ENCODE measurements at regions not wholly inside any gene's neighbourhood (a gene's known extent, or its start where the extent isn't known, plus 50 kb on each side); places are given as distances from the start of the nearest gene placed in this dataset.
"Not testable (repeated sequence)": the region's sequence is repeated elsewhere in the genome, so short reads cannot be mapped to it uniquely, and the experiment has no call there.

GRCh38 chr1:215407575-215407974 lies 159.5 kb upstream of the KCTD3 start:
- in situ Hi-C loops (cut with MboI; ENCODE audit: low sequenced_read_pairs, unreplicated experiment): no loop called here
- DNase-seq (ENCODE audit: low spot score): no peak
- TF ChIP-seq, protein P1, sequence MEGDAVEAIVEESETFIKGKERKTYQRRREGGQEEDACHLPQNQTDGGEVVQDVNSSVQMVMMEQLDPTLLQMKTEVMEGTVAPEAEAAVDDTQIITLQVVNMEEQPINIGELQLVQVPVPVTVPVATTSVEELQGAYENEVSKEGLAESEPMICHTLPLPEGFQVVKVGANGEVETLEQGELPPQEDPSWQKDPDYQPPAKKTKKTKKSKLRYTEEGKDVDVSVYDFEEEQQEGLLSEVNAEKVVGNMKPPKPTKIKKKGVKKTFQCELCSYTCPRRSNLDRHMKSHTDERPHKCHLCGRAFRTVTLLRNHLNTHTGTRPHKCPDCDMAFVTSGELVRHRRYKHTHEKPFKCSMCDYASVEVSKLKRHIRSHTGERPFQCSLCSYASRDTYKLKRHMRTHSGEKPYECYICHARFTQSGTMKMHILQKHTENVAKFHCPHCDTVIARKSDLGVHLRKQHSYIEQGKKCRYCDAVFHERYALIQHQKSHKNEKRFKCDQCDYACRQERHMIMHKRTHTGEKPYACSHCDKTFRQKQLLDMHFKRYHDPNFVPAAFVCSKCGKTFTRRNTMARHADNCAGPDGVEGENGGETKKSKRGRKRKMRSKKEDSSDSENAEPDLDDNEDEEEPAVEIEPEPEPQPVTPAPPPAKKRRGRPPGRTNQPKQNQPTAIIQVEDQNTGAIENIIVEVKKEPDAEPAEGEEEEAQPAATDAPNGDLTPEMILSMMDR (IDR thresholded peaks at IDR 0.05; ENCODE audit: borderline replicate concordance, control extremely low read depth, extremely low read depth, insufficient read depth, missing control alignments): no peak

DNA sequence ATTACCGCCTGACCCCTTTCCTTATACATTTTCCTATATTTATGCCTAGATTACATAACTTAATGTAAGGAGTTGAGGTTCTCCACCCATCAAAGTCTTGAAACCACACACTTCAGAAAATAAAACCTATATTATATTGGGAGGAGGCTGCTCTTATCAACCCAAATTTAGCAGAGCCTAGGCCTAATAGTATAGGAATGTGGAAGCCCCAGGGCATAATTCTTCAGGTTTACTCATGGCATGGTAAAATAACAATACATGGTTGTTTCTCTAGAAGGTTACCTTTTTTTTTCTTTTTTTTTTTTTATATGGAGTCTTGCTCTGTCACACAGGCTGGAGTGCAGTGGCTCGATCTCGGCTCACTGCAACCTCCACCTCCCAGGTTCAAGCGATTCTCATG lies 157.6 kb upstream of the KCTD3 start:
- DNase-seq (ENCODE audit: low spot score); in situ Hi-C loops (cut with MboI; ENCODE audit: low sequenced_read_pairs, unreplicated experiment): not testable (repeated sequence)

- DNase-seq (ENCODE audit: low spot score); in situ Hi-C loops (cut with MboI; ENCODE audit: low sequenced_read_pairs, unreplicated experiment): not testable (repeated sequence)
These were observed 151.6 kb upstream of the KCTD3 start for GRCh38 chr1:215415521-215415920.

GRCh38 chr1:215416497-215416896 lies 150.6 kb upstream of the KCTD3 start:
- TF ChIP-seq, protein P1 (IDR thresholded peaks at IDR 0.05; ENCODE audit: borderline replicate concordance, control extremely low read depth, extremely low read depth, insufficient read depth, missing control alignments): no peak
- in situ Hi-C loops (cut with MboI; ENCODE audit: low sequenced_read_pairs, unreplicated experiment): no loop called here
- no peak for DNase-seq (ENCODE audit: low spot score)

- no peak for DNase-seq (ENCODE audit: low spot score)
- TF ChIP-seq, protein P1 (IDR thresholded peaks at IDR 0.05; ENCODE audit: borderline replicate concordance, control extremely low read depth, extremely low read depth, insufficient read depth, missing control alignments): no peak
- in situ Hi-C loops (cut with MboI; ENCODE audit: low sequenced_read_pairs, unreplicated experiment): no loop called here
These were observed 150.0 kb upstream of the KCTD3 start for GRCh38 chr1:215417122-215417521.

GRCh38 chr1:215418876-215419447 lies 148.1 kb upstream of the KCTD3 start:
- TF ChIP-seq, protein P1 (IDR thresholded peaks at IDR 0.05; ENCODE audit: borderline replicate concordance, control extremely low read depth, extremely low read depth, insufficient read depth, missing control alignments): no peak
- in situ Hi-C loops (cut with MboI; ENCODE audit: low sequenced_read_pairs, unreplicated experiment): no loop called here
- no peak for DNase-seq (ENCODE audit: low spot score)

DNA sequence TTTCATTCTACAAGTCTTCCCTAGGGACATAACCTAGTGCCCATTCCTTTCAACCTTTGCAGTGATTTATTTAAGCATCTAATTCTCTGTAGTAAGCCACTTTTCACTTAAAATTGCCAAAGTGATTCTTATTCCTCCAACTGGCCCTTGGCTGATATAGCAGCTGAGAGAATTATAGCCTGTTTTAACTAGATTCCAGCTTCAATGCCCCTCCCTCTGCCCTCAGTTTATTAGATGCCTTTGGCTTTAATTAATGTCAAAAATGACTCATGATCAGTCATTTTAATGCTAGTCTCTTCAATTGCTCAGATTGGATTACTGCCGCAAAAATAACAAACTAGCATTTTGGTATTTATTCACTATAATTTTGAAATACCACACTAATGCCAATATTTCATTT lies 145.4 kb upstream of the KCTD3 start:
- TF ChIP-seq, protein P1 (IDR thresholded peaks at IDR 0.05; ENCODE audit: borderline replicate concordance, control extremely low read depth, extremely low read depth, insufficient read depth, missing control alignments): no peak
- DNase-seq (ENCODE audit: low spot score): no peak

DNA sequence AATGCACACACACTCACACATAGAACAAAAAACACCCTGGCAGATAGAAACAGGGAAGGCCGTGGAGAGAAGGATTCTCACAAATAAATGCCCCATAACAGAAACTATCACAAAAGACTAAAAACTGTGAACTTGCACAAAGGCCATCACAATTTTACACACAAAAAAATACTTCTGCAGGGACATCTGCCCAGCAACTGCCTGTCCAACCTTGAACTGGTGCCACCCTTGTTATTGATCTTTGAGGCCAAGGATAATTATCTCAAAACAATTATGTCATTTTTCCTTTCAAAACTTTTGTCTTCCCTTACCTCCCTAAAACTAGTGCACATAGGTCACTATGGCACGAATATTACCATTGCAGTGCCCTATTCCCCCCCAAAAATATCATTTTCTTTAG lies 143.8 kb upstream of the KCTD3 start:
- in situ Hi-C loops (cut with MboI; ENCODE audit: low sequenced_read_pairs, unreplicated experiment): no loop called here
- TF ChIP-seq, protein P1 (IDR thresholded peaks at IDR 0.05; ENCODE audit: borderline replicate concordance, control extremely low read depth, extremely low read depth, insufficient read depth, missing control alignments): no peak
- DNase-seq (ENCODE audit: low spot score): no peak

More for the DNA sequence above, 145.4 kb upstream of the KCTD3 start:
- in situ Hi-C loops (cut with MboI; ENCODE audit: low sequenced_read_pairs, unreplicated experiment): no loop called here

Data from GM13976 (cell line).